GM12891 (cell line): ENCODE measurements at regions not wholly inside any gene's neighbourhood (a gene's known extent, or its start where the extent isn't known, plus 50 kb on each side); places are given as distances from the start of the nearest gene placed in this dataset.

Source experiments
- DNase-seq: peaks from one replicate; pipeline ENCODE4 v3.0.0; 2011; ENCODE audit warnings: low spot score; ENCODE audit not compliant: insufficient read length
- FAIRE-seq: peaks from 2 replicates; lab custom pipeline; 2011; peaks lifted over from hg19 to GRCh38; lab: Jason Lieb, UNC
- PAX5 ChIP-seq: IDR thresholded peaks from 2 replicates; pipeline ENCODE4 v1.6.1; 2011; ENCODE audit warnings: low read length, moderate library complexity, mild to moderate bottlenecking; ENCODE audit not compliant: insufficient read depth, severe bottlenecking
- POLR2A ChIP-seq: IDR thresholded peaks from 2 replicates; pipeline ENCODE4 v1.6.1; 2011; ENCODE audit warnings: low read depth, low read length, control low read depth
- POLR2AphosphoS5 ChIP-seq: IDR thresholded peaks from 2 replicates; pipeline ENCODE4 v1.6.1; 2011; ENCODE audit warnings: low read depth, low read length, control low read depth
- POU2F2 ChIP-seq: IDR thresholded peaks from 2 replicates; pipeline ENCODE4 v1.6.1; 2011; ENCODE audit warnings: low read depth, mild to moderate bottlenecking, control low read depth, low read length, moderate library complexity
- SPI1 ChIP-seq: IDR thresholded peaks from 2 replicates; pipeline ENCODE4 v1.6.1; 2011; ENCODE audit warnings: low read depth, low read length, control low read depth
- TAF1 ChIP-seq: IDR thresholded peaks from 2 replicates; pipeline ENCODE4 v1.6.1; 2011; ENCODE audit warnings: low read depth, low read length, control low read depth

DNA sequence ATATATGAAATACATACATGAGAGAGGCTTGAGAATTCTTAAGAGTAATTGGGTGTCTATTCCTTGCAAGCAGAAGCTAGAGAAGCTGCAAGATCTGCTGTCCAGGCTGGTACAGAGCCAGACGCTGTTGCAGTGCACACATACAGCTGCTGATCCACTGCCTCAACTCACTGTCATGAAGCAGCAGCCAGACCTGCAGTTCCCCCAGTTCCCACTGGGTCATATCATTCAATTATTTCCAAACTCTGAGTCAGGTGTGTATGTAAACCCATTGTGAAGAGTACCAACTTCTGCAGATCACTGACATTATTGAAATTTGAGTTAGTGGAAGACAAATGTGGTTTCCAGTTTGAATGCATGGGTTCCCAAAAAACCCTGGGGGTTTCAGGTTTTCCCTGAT is 1212.8 kb upstream of the ADGRL3 start:
- FAIRE-seq = no peak

DNA sequence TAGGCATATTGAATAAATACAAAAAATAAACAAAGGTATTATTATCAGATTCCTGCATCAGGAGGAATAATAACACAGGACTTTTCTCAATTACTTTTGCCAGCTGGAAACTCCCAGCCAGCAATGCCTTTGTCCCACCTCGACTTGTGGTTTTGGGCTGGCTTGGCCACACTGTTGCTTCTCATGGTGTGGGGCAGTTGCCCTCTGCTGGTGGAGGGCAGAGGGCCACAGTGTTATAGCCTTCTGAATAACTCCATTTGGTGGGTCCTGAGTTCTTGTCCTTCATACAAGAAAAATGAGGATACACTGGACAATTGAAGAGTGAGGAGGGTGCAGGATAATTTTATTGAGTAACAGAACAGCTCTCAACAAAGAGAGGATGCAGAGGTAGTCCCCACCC is 1206.0 kb upstream of the ADGRL3 start:
- TF ChIP-seq POLR2A (no peak), POU2F2 (no peak), SPI1 (no peak), PAX5 (no peak), POLR2AphosphoS5 (no peak), TAF1 (no peak)
- FAIRE-seq (no peak), DNase-seq (no peak)

More for the DNA sequence above, 1212.8 kb upstream of the ADGRL3 start:
- TF ChIP-seq TAF1 (no peak), POLR2A (no peak), POU2F2 (no peak), SPI1 (no peak), POLR2AphosphoS5 (no peak), PAX5 (no peak)
- no peak for DNase-seq

DNA sequence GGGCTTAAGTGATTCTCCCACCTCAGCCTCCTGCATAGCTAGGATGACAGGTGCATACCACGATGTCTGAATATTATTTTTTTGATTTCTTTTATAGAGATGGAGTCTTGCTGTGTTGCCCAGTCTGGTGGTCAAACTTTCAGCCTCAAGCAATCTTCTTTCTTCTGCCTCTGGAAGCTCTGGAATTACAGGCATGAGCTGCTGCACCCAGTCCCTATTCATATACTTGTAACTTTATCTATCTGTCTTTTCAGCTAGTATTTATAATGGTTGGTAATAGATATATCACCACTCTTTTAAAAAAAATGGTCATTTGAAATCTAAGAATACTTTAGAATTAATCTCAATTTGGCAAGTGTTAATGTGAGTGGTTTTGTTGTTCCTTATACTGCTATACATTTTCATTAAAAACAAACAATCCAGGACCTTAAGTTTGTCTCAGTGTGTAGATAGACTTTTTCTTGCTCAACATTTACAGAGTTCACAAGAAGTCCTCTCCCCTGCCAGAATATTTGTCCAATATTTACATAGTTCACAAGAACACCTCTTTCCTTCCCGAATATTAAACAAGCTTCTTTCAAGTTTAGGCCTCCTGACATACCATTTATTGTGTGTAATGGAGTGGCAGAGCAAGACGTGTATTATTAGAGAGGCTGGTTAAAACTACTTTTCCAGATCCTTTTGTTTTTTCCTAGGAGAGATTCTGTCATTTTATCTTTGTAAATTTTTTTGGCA is 1197.4 kb upstream of the ADGRL3 start:
- FAIRE-seq (no peak), DNase-seq (no peak)
- no peak for TF ChIP-seq TAF1
- TF ChIP-seq POLR2A = no peak
- no peak for TF ChIP-seq SPI1
- no peak for TF ChIP-seq POU2F2
- no peak for TF ChIP-seq PAX5
- TF ChIP-seq POLR2AphosphoS5 = no peak

DNA sequence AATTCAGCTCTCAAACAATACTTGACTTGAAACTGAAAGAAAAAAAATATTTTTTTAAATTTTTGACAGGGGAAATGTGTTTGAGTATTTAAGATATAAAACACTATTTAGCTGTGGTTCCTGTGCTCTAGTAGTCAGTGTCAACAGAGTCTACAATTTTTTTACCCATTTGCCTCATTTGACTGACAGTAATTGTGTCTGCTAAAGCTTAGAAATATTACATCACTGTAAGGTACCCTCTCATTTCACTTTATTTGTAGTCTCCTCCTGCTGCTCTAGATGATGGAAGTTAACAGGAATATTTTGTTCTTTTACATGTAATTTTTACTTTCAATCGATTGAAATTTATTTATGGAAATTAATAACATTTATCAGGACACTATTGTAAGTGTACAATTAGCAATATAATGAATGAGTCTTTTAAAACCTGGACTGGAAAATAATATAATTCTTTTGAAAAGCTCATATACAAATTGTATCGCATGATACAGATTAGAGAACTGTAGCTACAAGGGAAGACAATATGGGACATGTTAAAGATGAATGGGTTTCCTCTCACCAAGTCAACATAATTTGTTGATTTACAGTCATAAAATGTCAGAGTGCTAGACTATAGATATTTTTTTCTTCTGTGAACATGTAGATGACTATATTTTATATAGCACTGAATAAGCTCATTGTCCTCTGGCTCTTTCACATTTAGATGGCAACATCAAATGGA is 1186.5 kb upstream of the ADGRL3 start:
- no peak for DNase-seq
- no peak for TF ChIP-seq PAX5
- no peak for FAIRE-seq

- no peak for TF ChIP-seq POLR2A
- no peak for TF ChIP-seq TAF1
- TF ChIP-seq POU2F2 = no peak
- TF ChIP-seq POLR2AphosphoS5 = no peak
- no peak for TF ChIP-seq SPI1
- FAIRE-seq (no peak), DNase-seq (no peak)
Measured at GRCh38 chr4:60016971-60017370, 1183.2 kb upstream of the ADGRL3 start.

DNA sequence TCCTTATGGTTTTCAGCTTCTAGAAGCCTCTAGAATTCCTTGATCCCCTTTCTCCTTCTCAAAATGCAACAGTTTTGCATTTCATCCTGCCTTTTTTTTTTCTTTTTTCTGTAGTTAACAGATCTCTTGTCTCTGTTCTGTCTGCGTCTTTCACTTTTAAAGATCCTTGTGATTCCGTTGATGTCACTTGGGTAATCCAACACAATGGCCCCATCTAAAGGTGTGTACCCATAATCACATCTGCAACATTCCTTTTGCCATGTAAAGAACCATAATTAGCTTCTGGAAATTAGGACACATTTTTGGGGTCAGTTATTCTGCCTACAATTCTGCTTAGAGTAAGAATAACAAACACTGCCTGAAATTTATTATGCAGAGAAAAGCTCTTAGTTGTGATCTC is 1180.9 kb upstream of the ADGRL3 start:
- DNase-seq = no peak
- no peak for FAIRE-seq
- TF ChIP-seq POLR2A (no peak), PAX5 (no peak), POLR2AphosphoS5 (no peak), TAF1 (no peak), SPI1 (no peak), POU2F2 (no peak)

- DNase-seq (no peak), FAIRE-seq (no peak)
- TF ChIP-seq TAF1 = no peak
- TF ChIP-seq POU2F2 = no peak
- TF ChIP-seq POLR2AphosphoS5 = no peak
- TF ChIP-seq SPI1 = no peak
- no peak for TF ChIP-seq POLR2A
- no peak for TF ChIP-seq PAX5
Measured at GRCh38 chr4:60019946-60020345, 1180.2 kb upstream of the ADGRL3 start.

DNA sequence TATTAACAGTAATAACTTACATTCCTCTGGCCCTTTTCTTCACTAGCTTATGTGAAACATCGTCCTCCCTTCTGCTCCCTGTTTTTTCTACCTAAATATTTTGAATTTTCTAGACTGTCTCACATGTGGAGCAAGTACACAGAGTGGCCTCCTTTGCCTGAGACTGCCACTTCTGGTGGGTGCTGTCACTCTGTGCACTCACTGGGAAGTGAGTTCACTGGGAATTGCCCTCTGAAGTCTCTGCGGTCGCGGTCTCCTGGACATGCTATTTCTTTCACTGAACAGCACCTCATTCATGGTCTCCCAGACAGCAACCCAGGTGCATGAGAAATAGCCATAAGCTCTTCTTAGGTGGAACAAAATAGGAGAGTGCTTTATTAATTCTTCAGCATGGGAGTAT is 1179.7 kb upstream of the ADGRL3 start:
- DNase-seq (no peak), FAIRE-seq (no peak)
- TF ChIP-seq TAF1 (no peak), POLR2A (no peak), PAX5 (no peak), SPI1 (no peak), POU2F2 (no peak), POLR2AphosphoS5 (no peak)

- DNase-seq (no peak), FAIRE-seq (no peak)
- no peak for TF ChIP-seq POLR2AphosphoS5
- TF ChIP-seq SPI1 = no peak
- TF ChIP-seq PAX5 = no peak
- TF ChIP-seq POLR2A = no peak
- no peak for TF ChIP-seq POU2F2
- no peak for TF ChIP-seq TAF1
Measured at GRCh38 chr4:60033826-60034225, 1166.3 kb upstream of the ADGRL3 start.

DNA sequence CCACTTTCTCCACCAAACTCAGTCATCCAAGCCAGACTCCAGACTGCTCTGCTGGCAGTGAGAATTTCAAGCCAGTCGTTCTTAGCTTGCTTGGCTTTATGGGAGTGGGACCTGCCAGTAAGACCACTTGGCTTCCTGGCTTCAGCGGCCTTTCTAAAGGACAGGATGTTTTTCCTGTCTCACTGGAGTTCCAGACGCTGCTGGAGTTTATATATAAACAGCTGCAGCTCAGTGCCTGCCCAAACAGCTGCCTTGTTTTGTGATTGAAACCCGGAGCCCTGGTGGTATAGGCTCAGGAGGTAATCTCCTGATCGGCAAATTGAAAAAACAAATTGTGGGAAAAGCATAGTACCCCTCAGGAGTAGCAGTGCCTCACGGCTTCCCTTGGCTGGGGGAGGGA is 1165.8 kb upstream of the ADGRL3 start:
- DNase-seq (no peak), FAIRE-seq (no peak)
- TF ChIP-seq POLR2A (no peak), TAF1 (no peak), PAX5 (no peak), POU2F2 (no peak), POLR2AphosphoS5 (no peak), SPI1 (no peak)
